SK-N-SH (cell line): ENCODE measurements at regions not wholly inside any gene's neighbourhood (a gene's known extent, or its start where the extent isn't known, plus 50 kb on each side); places are given as distances from the start of the nearest gene placed in this dataset.

Experiments
- CTCF ChIA-PET: fragments of 300-600, 350-600 bp; formaldehyde crosslinking; extraction: SDS; loops from one replicate; lab custom pipeline; 2021; lab: Yijun Ruan, JAX
- POLR2A ChIA-PET: fragments of 350-600 bp; sonication (Branson Sonifier 250); formaldehyde crosslinking; extraction: SDS; loops from one replicate; lab custom pipeline; 2020; ENCODE audit warnings: antibody characterized with exemption, inconsistent platforms; lab: Yijun Ruan, JAX
- DNase-seq: peaks from one replicate; pipeline ENCODE4 v3.0.0; 2012
- H2AFZ ChIP-seq: fragments of 200-600 bp; sonication (generic); 2 replicates; pipeline ENCODE4 v1.8.1; 2016; ENCODE audit warnings: antibody characterized with exemption, mild to moderate bottlenecking, low read depth
- H3F3A ChIP-seq: fragments of 200-600 bp; sonication (generic); replicated peaks from 2 replicates; pipeline ENCODE3; 2016; ENCODE audit warnings: antibody characterized with exemption, mild to moderate bottlenecking; ENCODE audit not compliant: insufficient read depth
- H3K27ac ChIP-seq, 2 experiments: fragments of 200-500 bp in 1 of 2; fragments of 200-600 bp in 1 of 2; sonication (Bioruptor generic) in 1 of 2; sonication (generic), shearing (Covaris generic) in 1 of 2; 2 replicates each; pipeline versions ENCODE4 v1.5.1 to v1.6.1; 2014 to 2016; ENCODE audit warnings: low read depth in 2 of 2, inconsistent platforms in 1 of 2, low read length in 1 of 2, mild to moderate bottlenecking in 1 of 2, mixed read lengths in 1 of 2
- H3K27me3 ChIP-seq: fragments of 200-600 bp; sonication (generic), shearing (Covaris generic); 2 replicates; pipeline ENCODE4 v1.6.1; 2016; ENCODE audit warnings: mixed run types; ENCODE audit not compliant: insufficient read depth
- H3K36me3 ChIP-seq, 2 experiments: fragments of 200-500 bp in 1 of 2; fragments of 200-600 bp in 1 of 2; sonication (Bioruptor generic) in 1 of 2; sonication (generic) in 1 of 2; replicated peaks in 1 of 2; 2 replicates each; pipeline versions ENCODE3 to v1.5.1; 2014 to 2016; ENCODE audit warnings: low read length in 1 of 2, mild to moderate bottlenecking in 1 of 2; ENCODE audit not compliant: insufficient read depth in 2 of 2, control insufficient read depth in 1 of 2
- H3K4me1 ChIP-seq, 2 experiments: fragments of 200-500 bp in 1 of 2; fragments of 200-600 bp in 1 of 2; sonication (Bioruptor generic) in 1 of 2; sonication (generic), shearing (Covaris generic) in 1 of 2; 2 replicates each; pipeline versions ENCODE4 v1.5.1 to v1.6.1; 2014 to 2016; ENCODE audit warnings: low read depth in 1 of 2, low read length in 1 of 2, mixed run types in 1 of 2; ENCODE audit not compliant: insufficient read depth in 2 of 2, control insufficient read depth in 1 of 2
- H3K4me2 ChIP-seq: fragments of 200-600 bp; sonication (generic), shearing (Covaris generic); 2 replicates; pipeline ENCODE4 v1.6.1; 2017; ENCODE audit warnings: mixed run types
- H3K4me3 ChIP-seq, 2 experiments: fragments of 200-500 bp in 1 of 2; fragments of 200-600 bp in 1 of 2; sonication (Bioruptor generic) in 1 of 2; sonication (generic), shearing (Covaris generic) in 1 of 2; 2 replicates each; pipeline versions ENCODE4 v1.5.1 to v1.8.1; 2014 to 2016; ENCODE audit warnings: low read depth in 2 of 2, inconsistent platforms in 1 of 2, low read length in 1 of 2, mild to moderate bottlenecking in 1 of 2, mixed read lengths in 1 of 2, moderate library complexity in 1 of 2
- H3K79me2 ChIP-seq: fragments of 200-600 bp; sonication (generic); 2 replicates; pipeline ENCODE4 v1.8.1; 2017; ENCODE audit warnings: mild to moderate bottlenecking; ENCODE audit not compliant: insufficient read depth
- H3K9ac ChIP-seq: fragments of 200-600 bp; sonication (generic); 2 replicates; pipeline ENCODE4 v1.6.1; 2017; ENCODE audit warnings: mixed run types
- H3K9me2 ChIP-seq: fragments of 200-600 bp; sonication (generic); 2 replicates; pipeline ENCODE4 v1.6.1; 2017; ENCODE audit warnings: mixed run types
- H3K9me3 ChIP-seq: fragments of 200-600 bp; sonication (generic); 2 replicates; pipeline ENCODE4 v1.6.1; 2017; ENCODE audit warnings: mixed run types, mild to moderate bottlenecking, moderate library complexity
- H4K20me1 ChIP-seq: fragments of 200-600 bp; sonication (generic); 2 replicates; pipeline ENCODE4 v1.6.1; 2017; ENCODE audit warnings: mild to moderate bottlenecking, mixed run types; ENCODE audit not compliant: insufficient read depth
- EP300 ChIP-seq, 2 experiments: IDR thresholded peaks; 2 replicates each; pipeline versions ENCODE4 v1.4.0 to v1.6.1; 2012; ENCODE audit warnings: borderline replicate concordance in 1 of 2, low read depth in 1 of 2, low read length in 1 of 2
- EZH2phosphoT487 ChIP-seq: fragments of 200-600 bp; sonication (generic); IDR thresholded peaks from 2 replicates; pipeline ENCODE4 v1.6.1; 2017; ENCODE audit warnings: low read depth, mixed run types, mild to moderate bottlenecking, antibody characterized with exemption, moderate library complexity, borderline replicate concordance
- FOXJ3 ChIP-seq: sonication (generic); formaldehyde crosslinking; IDR thresholded peaks from 2 replicates; pipeline ENCODE4 v1.5.1; 2020; ENCODE audit warnings: mild to moderate bottlenecking, missing genetic modification reagents
- FOXM1 ChIP-seq: IDR thresholded peaks from 2 replicates; pipeline ENCODE4 v1.4.0; 2012; ENCODE audit warnings: low read depth, mild to moderate bottlenecking
- GABPA ChIP-seq: IDR thresholded peaks from 2 replicates; pipeline ENCODE4 v1.4.0; 2012; ENCODE audit warnings: low read depth, mild to moderate bottlenecking
- IRF3 ChIP-seq: fragments of 150-350 bp; IDR thresholded peaks from 2 replicates; pipeline ENCODE4 v1.6.1; 2016; ENCODE audit warnings: mild to moderate bottlenecking, low read depth, low read length
- MAX ChIP-seq: IDR thresholded peaks from 2 replicates; pipeline ENCODE4 v1.4.0; 2012; ENCODE audit warnings: low read depth
- MEF2A ChIP-seq: IDR thresholded peaks from 2 replicates; pipeline ENCODE4 v1.4.0; 2012; ENCODE audit warnings: low read depth, borderline replicate concordance
- NFIC ChIP-seq: IDR thresholded peaks from 2 replicates; pipeline ENCODE4 v1.4.0; 2012; ENCODE audit warnings: borderline replicate concordance
- NRF1 ChIP-seq: IDR thresholded peaks from 2 replicates; pipeline ENCODE4 v1.6.1; 2012; ENCODE audit warnings: low read depth, mild to moderate bottlenecking, low read length
- POLR2AphosphoS5 ChIP-seq: IDR thresholded peaks from 2 replicates; pipeline ENCODE4 v1.6.1; 2012; ENCODE audit warnings: low read depth, low read length
- RAD21 ChIP-seq: IDR thresholded peaks from 2 replicates; pipeline ENCODE4 v1.6.1; 2012; ENCODE audit warnings: mild to moderate bottlenecking, low read length
- RXRA ChIP-seq: IDR thresholded peaks from 2 replicates; pipeline ENCODE4 v1.4.0; 2012; ENCODE audit warnings: low read depth, mild to moderate bottlenecking, borderline replicate concordance
- SMC3 ChIP-seq: IDR thresholded peaks from 2 replicates; pipeline ENCODE4 v1.6.1; 2012; ENCODE audit warnings: low read depth, low read length, improper control_type of control experiment
- TAF1 ChIP-seq: IDR thresholded peaks from 2 replicates; pipeline ENCODE4 v1.6.1; 2012; ENCODE audit warnings: low read depth, mild to moderate bottlenecking, low read length, moderate library complexity, borderline replicate concordance
- TCF12 ChIP-seq: IDR thresholded peaks from 2 replicates; pipeline ENCODE4 v1.4.0; 2012
- TEAD4 ChIP-seq: IDR thresholded peaks from 2 replicates; pipeline ENCODE4 v1.4.0; 2012; ENCODE audit warnings: mild to moderate bottlenecking, borderline replicate concordance; ENCODE audit not compliant: insufficient read depth
- USF1 ChIP-seq: IDR thresholded peaks from 2 replicates; pipeline ENCODE4 v1.4.0; 2012; ENCODE audit warnings: low read depth, borderline replicate concordance
- WGBS: methylation state at CpG from one replicate; pipeline ENCODE4 v1.1.6; 2017; ENCODE audit warnings: low lambda C conversion rate; 5-methylcytosine and 5-hydroxymethylcytosine counted together

- Histone ChIP-seq H3K4me1 (no peaks in the 10 kb centered on the region), H2AFZ (no peak overlapping the region), H3K27ac (no peak overlapping the region), H3K4me3 (no peak overlapping the region), H3K79me2 (no peaks in the 10 kb centered on the region), H3F3A (no peaks in the 10 kb centered on the region), H3K36me3 (no peaks in the 10 kb centered on the region), H3K9me3 (no peaks in the 10 kb centered on the region), H4K20me1 (no peaks in the 10 kb centered on the region), H3K9ac (no peak overlapping the region), H3K27me3 (no peaks in the 10 kb centered on the region), H3K9me2 (no peaks in the 10 kb centered on the region), H3K4me2 (no peak overlapping the region)
- WGBS = 1% methylated on average over 9 of the region's 9 CpGs
- DNase-seq = no peak
- ChIA-PET POLR2A (no interaction called here), CTCF (no interaction called here)
- no peak for TF ChIP-seq FOXM1
- TF ChIP-seq TCF12 = no peak
- TF ChIP-seq MAX = no peak
- TF ChIP-seq NFIC = no peak
- TF ChIP-seq POLR2AphosphoS5 = no peak
- TF ChIP-seq RAD21 = no peak
- no peak for TF ChIP-seq MEF2A
- no peak for TF ChIP-seq EZH2phosphoT487
- no peak for TF ChIP-seq IRF3
Measured at GRCh38 chrX:145682518-145683298, 134.9 kb upstream of the SLITRK2 start.

GRCh38 chrX:145687146-145687545, 130.5 kb upstream of the SLITRK2 start:
- no peak for DNase-seq
- H3K9me3 ChIP-seq = no peaks in the 10 kb centered on the region
- H3K27me3 ChIP-seq = no peaks in the 10 kb centered on the region
- no peaks in the 10 kb centered on the region for H3K9me2 ChIP-seq
- no peaks in the 10 kb centered on the region for H3F3A ChIP-seq
- POLR2A ChIA-PET = no interaction called here
- no peak overlapping the region for H3K4me3 ChIP-seq
- no peaks in the 10 kb centered on the region for H3K36me3 ChIP-seq
- H3K79me2 ChIP-seq = no peaks in the 10 kb centered on the region
- no peaks in the 10 kb centered on the region for H4K20me1 ChIP-seq
- CTCF ChIA-PET = no interaction called here
- H3K4me1 ChIP-seq = no peaks in the 10 kb centered on the region
- WGBS = 42% methylated on average over 4 of the region's 4 CpGs
- no peak overlapping the region for H3K27ac ChIP-seq
- TF ChIP-seq SMC3 (no peak), RAD21 (no peak), NFIC (no peak), TAF1 (no peak), FOXJ3 (CRISPR knock-in tag) (no peak), GABPA (no peak), NRF1 (no peak), USF1 (no peak), TCF12 (no peak), RXRA (no peak), IRF3 (no peak), TEAD4 (no peak), EP300 (IDR thresholded peaks at IDR 0.05; ENCODE audit: borderline replicate concordance in 1 of 2, low read depth in 1 of 2, low read length in 1 of 2) (no peak)
- H2AFZ ChIP-seq = no peak overlapping the region
- no peak overlapping the region for H3K4me2 ChIP-seq
- H3K9ac ChIP-seq = no peak overlapping the region
